ENCODE measurements at regions not wholly inside any gene's neighbourhood (a gene's known extent, or its start where the extent isn't known, plus 50 kb on each side); places are given as distances from the start of the nearest gene placed in this dataset.

DNA sequence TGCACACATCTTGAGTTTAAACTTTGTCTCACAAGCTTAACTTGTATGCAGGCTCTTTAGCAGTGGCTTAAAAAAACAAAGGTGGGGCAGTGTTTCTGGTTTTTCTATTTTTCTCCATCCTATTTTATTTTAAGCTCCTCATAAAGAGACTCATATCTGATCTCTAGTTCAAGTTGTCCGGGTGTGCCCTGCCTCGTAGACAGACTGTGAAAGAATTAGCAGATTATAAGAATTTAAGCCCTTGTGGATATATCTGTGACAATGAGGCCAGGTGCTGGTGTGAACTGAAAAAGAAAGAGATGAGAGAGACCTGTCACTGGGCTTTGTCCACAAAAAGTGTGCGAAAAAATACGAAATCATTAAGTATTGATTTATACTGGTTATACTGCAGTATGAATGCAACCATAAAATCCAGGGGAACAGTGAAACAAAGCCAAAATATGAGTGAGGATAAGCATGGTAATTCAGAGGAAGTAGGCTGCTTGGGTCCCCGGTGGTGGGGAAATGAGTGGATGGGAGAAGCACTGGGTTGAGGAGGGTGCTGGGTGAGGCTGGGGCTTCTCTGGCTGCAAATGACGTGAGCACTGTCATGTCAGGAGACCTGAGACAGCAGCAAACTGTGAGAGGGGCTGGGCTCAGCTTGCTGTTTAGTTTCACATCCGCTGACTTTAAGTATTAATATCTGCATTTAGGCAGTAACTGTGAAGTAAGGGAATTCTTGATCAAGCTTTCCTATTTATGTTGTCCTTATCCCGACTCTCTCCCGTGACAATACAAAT is 179.7 kb upstream of the ANKRD55 start:
- no peak for DNase-seq
- no peak overlapping the region for H2AFZ ChIP-seq (ENCODE audit: low read length)
- Mint-ChIP-seq H3K4me3 (no peak overlapping the region), H3K27ac (peak overlapping the region in 1 of 3 experiments; percentile 3; a peak in 1 of 7 replicates), H3K9me3 (no peaks in the 10 kb centered on the region), H3K36me3 (ENCODE audit: insufficient read depth in 1 of 3, low read depth in 3 of 3) (no peaks in the 10 kb centered on the region), H3K4me1 (peaks cover 6 to 8% of the 10 kb centered on the region in 2 experiments), H3K27me3 (ENCODE audit: low read depth) (no peaks in the 10 kb centered on the region)
- H3T11ph ChIP-seq (ENCODE audit: low read length): no peak overlapping the region
- no peaks in the 10 kb centered on the region; the same call in 1 of the 2 replicates for H3K4me1 ChIP-seq (ENCODE audit: insufficient read depth, low read length)
- no peaks in the 10 kb centered on the region for H3K79me1 ChIP-seq (ENCODE audit: insufficient read depth, low read depth, low read length, poor library complexity, severe bottlenecking)
- H2BK120ac ChIP-seq (ENCODE audit: low read depth, low read length, poor library complexity, severe bottlenecking): no peak overlapping the region
- H3K9me3 ChIP-seq (ENCODE audit: control insufficient read depth, low read depth, low read length): no peaks in the 10 kb centered on the region
- H3K23ac ChIP-seq (ENCODE audit: insufficient read length, low read depth, low read length): no peak overlapping the region
- no peak overlapping the region for H4K91ac ChIP-seq (ENCODE audit: insufficient read length, low read depth, low read length)
- H3K4ac ChIP-seq (ENCODE audit: low read depth, low read length): no peak overlapping the region
- no peak overlapping the region for H4K5ac ChIP-seq (ENCODE audit: insufficient read length, low read depth, low read length)
- H3K14ac ChIP-seq (ENCODE audit: insufficient read depth, low read length): no peak overlapping the region
- no peak overlapping the region for H3K18ac ChIP-seq (ENCODE audit: insufficient read length, low read depth, low read length)
- TF ChIP-seq CTCF (conservative IDR thresholded peaks at IDR 0.05): no peak
- H3K27me3 ChIP-seq (ENCODE audit: insufficient read depth, low read length): no peaks in the 10 kb centered on the region
- H4K8ac ChIP-seq (replicated peaks; ENCODE audit: insufficient read length, low read depth, low read length): no peak overlapping the region
- H3K79me2 ChIP-seq (ENCODE audit: insufficient read depth, low read length): no peaks in the 10 kb centered on the region
- no peak overlapping the region for H3K56ac ChIP-seq (ENCODE audit: insufficient read length, low read depth, low read length)
- no CpG with 5 or more reads among the region's 9 CpGs for WGBS (ENCODE audit: extremely low coverage, insufficient read length, low lambda C conversion rate)
- H3K9ac ChIP-seq (ENCODE audit: extremely low read depth, insufficient read length, low read length): no peak overlapping the region
- no peaks in the 10 kb centered on the region for H3K23me2 ChIP-seq (ENCODE audit: insufficient read length, low read depth, low read length, poor library complexity, severe bottlenecking)
- no peak overlapping the region for H2BK5ac ChIP-seq (ENCODE audit: insufficient read length, low read length)
- no peak overlapping the region for H3K4me2 ChIP-seq (ENCODE audit: insufficient read depth, insufficient read length, low read length)
- no peak overlapping the region for H2BK12ac ChIP-seq (ENCODE audit: insufficient read length, low read depth, low read length)
- H2BK15ac ChIP-seq (ENCODE audit: low read depth, low read length): no peak overlapping the region
- H2AK5ac ChIP-seq (ENCODE audit: insufficient read length, low read length): no peak overlapping the region
- no peak overlapping the region for H2BK20ac ChIP-seq (ENCODE audit: low read depth, low read length, poor library complexity, severe bottlenecking)
- H3K27ac ChIP-seq (ENCODE audit: insufficient read length, low read depth, low read length): no peak overlapping the region
- no peaks in the 10 kb centered on the region for H4K20me1 ChIP-seq (ENCODE audit: control insufficient read depth, insufficient read depth, insufficient read length)

Data from H9 (cell line).